ENCODE measurements at regions not wholly inside any gene's neighbourhood (a gene's known extent, or its start where the extent isn't known, plus 50 kb on each side); places are given as distances from the start of the nearest gene placed in this dataset.

DNA sequence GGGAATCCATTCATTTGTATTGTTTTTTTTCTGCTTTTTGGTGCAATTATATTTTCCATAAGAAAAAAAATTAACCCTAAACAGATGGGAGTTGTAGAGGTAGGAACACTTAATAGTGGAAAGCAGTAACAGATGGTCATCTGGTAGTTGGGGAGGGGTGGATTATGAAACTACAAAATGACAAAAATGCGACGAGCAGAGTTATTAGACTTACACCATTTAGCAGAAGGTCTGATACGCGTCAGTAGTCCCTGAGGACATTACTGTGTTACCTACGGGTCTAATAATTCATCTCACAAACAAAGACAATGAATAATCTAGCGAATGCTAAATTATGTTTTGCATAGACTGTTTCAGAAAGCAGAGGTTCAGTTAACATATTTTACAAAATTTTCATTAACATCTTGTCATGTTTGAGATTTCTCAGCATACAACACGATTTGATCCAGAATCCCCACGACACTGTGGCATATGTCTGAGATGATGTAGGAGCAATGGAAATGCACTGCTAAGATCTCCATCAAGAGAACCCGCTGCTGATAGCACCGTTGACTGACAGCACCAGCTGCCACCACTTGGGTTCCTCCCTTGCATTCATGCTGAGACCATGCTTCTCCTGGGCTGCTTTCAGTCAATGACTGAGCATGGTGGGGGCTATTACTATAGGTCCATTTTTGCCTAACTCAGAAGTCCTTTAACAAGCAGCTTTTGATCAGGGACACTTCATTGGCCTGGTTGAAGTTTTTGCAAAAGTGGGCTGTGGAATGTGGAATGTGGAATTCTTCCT is 182.2 kb upstream of the CPHXL start:
- H3K4me1 ChIP-seq (ENCODE audit: low read depth), result no peaks in the 10 kb centered on the region
- H3K9me3 ChIP-seq, result no peaks in the 10 kb centered on the region
- DNase-seq (no peak), ATAC-seq (no peak)
- H3K4me3 ChIP-seq, result no peak overlapping the region
- H3K36me3 ChIP-seq (ENCODE audit: low read depth), result no peaks in the 10 kb centered on the region
- TF ChIP-seq, protein P1, sequence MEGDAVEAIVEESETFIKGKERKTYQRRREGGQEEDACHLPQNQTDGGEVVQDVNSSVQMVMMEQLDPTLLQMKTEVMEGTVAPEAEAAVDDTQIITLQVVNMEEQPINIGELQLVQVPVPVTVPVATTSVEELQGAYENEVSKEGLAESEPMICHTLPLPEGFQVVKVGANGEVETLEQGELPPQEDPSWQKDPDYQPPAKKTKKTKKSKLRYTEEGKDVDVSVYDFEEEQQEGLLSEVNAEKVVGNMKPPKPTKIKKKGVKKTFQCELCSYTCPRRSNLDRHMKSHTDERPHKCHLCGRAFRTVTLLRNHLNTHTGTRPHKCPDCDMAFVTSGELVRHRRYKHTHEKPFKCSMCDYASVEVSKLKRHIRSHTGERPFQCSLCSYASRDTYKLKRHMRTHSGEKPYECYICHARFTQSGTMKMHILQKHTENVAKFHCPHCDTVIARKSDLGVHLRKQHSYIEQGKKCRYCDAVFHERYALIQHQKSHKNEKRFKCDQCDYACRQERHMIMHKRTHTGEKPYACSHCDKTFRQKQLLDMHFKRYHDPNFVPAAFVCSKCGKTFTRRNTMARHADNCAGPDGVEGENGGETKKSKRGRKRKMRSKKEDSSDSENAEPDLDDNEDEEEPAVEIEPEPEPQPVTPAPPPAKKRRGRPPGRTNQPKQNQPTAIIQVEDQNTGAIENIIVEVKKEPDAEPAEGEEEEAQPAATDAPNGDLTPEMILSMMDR (IDR thresholded peaks at IDR 0.05), result no peak
- intact Hi-C loops (cut with DNase I, micrococcal nuclease), result no loop called here

- ATAC-seq (no peak), DNase-seq (no peak)
- intact Hi-C loops (cut with DNase I, micrococcal nuclease), result no loop called here
- Histone ChIP-seq H3K9me3 (no peaks in the 10 kb centered on the region), H3K4me3 (no peak overlapping the region), H3K4me1 (ENCODE audit: low read depth) (no peaks in the 10 kb centered on the region), H3K36me3 (ENCODE audit: low read depth) (no peaks in the 10 kb centered on the region)
- TF ChIP-seq, protein P1 (IDR thresholded peaks at IDR 0.05), result no peak
These were observed 183.5 kb upstream of the CPHXL start for GRCh38 chr16:75909746-75910145.

- no peak for ATAC-seq
- TF ChIP-seq, protein P1 (IDR thresholded peaks at IDR 0.05), result no peak
- intact Hi-C loops (cut with DNase I, micrococcal nuclease), result no loop called here
These were observed 185.6 kb upstream of the CPHXL start for GRCh38 chr16:75911896-75912295.

GRCh38 chr16:75913958-75914357 is 187.7 kb upstream of the CPHXL start:
- ATAC-seq (no peak), DNase-seq (no peak)
- H3K9me3 ChIP-seq, result no peaks in the 10 kb centered on the region
- intact Hi-C loops (cut with DNase I, micrococcal nuclease), result no loop called here
- no peak overlapping the region for H3K4me3 ChIP-seq
- TF ChIP-seq, protein P1 (IDR thresholded peaks at IDR 0.05), result no peak
- H3K36me3 ChIP-seq (ENCODE audit: low read depth), result no peaks in the 10 kb centered on the region
- no peaks in the 10 kb centered on the region for H3K4me1 ChIP-seq (ENCODE audit: low read depth)

More at GRCh38 chr16:75911896-75912295, 185.6 kb upstream of the CPHXL start:
- no peak for DNase-seq
- no peaks in the 10 kb centered on the region for H3K4me1 ChIP-seq (ENCODE audit: low read depth)
- no peaks in the 10 kb centered on the region for H3K9me3 ChIP-seq
- H3K4me3 ChIP-seq, result no peak overlapping the region
- no peaks in the 10 kb centered on the region for H3K36me3 ChIP-seq (ENCODE audit: low read depth)

DNA sequence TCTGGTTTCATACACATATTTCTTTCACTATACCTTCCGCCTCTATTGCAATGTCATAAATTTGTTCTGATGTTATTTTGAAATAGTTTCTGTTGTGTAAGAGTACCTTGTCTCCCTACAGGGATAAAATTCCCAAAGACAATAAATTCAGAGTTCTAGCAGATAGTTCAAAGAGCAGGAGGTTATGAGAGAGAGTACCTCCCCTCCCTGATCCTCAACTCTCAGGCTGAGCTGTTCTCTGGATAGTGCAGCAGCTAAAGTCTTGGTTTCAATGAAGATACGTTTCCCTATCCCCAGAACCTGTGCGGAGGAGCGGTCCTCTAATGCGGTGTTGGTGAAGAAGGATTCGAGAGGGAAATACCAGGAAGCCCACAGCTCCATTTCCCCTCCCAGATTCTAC is 190.2 kb upstream of the CPHXL start:
- DNase-seq (no peak), ATAC-seq (no peak)
- H3K9me3 ChIP-seq, result no peaks in the 10 kb centered on the region
- intact Hi-C loops (cut with DNase I, micrococcal nuclease), result no loop called here
- no peak overlapping the region for H3K4me3 ChIP-seq
- H3K36me3 ChIP-seq (ENCODE audit: low read depth), result no peaks in the 10 kb centered on the region
- TF ChIP-seq, protein P1 (IDR thresholded peaks at IDR 0.05), result no peak
- no peaks in the 10 kb centered on the region for H3K4me1 ChIP-seq (ENCODE audit: low read depth)
